Transverse colon (tissue), 4 donors: ENCODE measurements at regions not wholly inside any gene's neighbourhood (a gene's known extent, or its start where the extent isn't known, plus 50 kb on each side); places are given as distances from the start of the nearest gene placed in this dataset.

Experiments used
- EP300 ChIP-seq: sonication (generic); formaldehyde crosslinking; IDR thresholded peaks from one replicate; pipeline ENCODE4 v1.6.1; 2017; ENCODE audit warnings: antibody characterized with exemption, low read depth
- POLR2A ChIP-seq: fragments of 450-650 bp; IDR thresholded peaks from one replicate; pipeline ENCODE4 v1.6.1; 2016; ENCODE audit warnings: antibody characterized with exemption, mild to moderate bottlenecking, moderate library complexity
- POLR2AphosphoS5 ChIP-seq, 3 donors: sonication (generic); formaldehyde crosslinking; IDR thresholded peaks; one replicate each; pipeline ENCODE4 v1.6.1; 2016; ENCODE audit warnings: antibody characterized with exemption in 3 of 3
- TF ChIP-seq, protein P1 (sequence below), 5 experiments: fragments of 200-600 bp in 3 of 5; fragments of 450-650 bp in 2 of 5; sonication (generic) in 3 of 5; IDR thresholded peaks; 1 replicate in 2 of 5; 2 replicates in 3 of 5; pipeline ENCODE4 v1.5.1; 2016 to 2017; ENCODE audit warnings: antibody characterized with exemption in 5 of 5, inconsistent platforms in 3 of 5, mild to moderate bottlenecking in 2 of 5, moderate library complexity in 1 of 5

DNA sequence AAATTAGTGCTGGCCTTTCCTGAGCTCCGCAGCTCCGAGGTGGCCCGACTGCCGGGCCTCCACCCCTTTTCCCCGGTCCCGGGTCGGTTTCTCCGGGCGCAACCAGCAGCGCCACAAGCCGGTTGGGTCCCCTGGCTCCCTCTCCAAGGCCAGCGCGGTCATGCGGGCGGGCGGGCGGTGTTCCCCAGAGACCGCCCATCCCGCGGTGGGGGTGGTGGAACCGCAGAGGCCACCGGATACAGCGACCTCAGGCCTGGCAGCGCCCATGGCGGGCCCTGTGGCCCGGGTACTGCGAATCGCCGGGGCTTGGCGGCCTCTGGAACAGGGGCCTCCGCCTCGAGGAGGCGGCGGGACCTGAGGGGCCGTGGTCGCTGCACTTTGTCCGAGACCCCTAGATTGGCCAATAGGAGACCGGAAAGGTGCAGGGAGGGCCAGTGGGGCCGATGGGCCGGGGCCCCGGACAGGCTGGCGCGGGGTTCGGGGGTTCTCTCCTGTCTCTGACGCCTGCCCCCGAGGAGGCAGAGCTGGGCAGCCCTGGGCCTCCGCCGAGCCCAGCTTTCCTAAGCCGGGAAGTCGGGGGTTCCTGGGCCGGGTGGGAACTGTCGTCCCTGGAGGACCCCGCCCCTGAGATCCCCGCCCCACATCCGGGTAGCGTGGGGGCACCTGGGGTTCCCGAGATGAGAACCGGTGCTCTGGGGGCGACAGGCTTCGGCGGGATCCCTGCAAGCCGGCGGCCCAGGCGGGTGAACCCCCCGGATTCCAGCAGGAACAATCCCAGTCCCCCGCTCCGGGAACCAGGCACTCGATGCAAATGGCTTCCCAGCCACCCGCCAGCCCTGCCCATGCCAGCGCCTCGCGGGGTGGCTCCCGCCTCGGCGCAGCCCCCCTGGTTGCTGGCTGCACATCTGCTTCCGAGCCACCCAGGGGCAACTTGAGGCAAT lies 293.9 kb downstream of the ZSWIM6 start:
- TF ChIP-seq, protein P1, sequence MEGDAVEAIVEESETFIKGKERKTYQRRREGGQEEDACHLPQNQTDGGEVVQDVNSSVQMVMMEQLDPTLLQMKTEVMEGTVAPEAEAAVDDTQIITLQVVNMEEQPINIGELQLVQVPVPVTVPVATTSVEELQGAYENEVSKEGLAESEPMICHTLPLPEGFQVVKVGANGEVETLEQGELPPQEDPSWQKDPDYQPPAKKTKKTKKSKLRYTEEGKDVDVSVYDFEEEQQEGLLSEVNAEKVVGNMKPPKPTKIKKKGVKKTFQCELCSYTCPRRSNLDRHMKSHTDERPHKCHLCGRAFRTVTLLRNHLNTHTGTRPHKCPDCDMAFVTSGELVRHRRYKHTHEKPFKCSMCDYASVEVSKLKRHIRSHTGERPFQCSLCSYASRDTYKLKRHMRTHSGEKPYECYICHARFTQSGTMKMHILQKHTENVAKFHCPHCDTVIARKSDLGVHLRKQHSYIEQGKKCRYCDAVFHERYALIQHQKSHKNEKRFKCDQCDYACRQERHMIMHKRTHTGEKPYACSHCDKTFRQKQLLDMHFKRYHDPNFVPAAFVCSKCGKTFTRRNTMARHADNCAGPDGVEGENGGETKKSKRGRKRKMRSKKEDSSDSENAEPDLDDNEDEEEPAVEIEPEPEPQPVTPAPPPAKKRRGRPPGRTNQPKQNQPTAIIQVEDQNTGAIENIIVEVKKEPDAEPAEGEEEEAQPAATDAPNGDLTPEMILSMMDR (IDR thresholded peaks at IDR 0.05), result no peak
- TF ChIP-seq EP300, result no peak
- peak; percentile 26 to 60 (median 49) for TF ChIP-seq POLR2AphosphoS5 (IDR thresholded peaks at IDR 0.05)
- TF ChIP-seq POLR2A, result peak; percentile 66
